Endothelial cell of umbilical vein (primary cell): ENCODE measurements at regions not wholly inside any gene's neighbourhood (a gene's known extent, or its start where the extent isn't known, plus 50 kb on each side); places are given as distances from the start of the nearest gene placed in this dataset.

Experiments used
- POLR2A ChIP-seq: IDR thresholded peaks from 2 replicates; pipeline ENCODE4 v1.6.1; 2012; ENCODE audit warnings: low read depth, mild to moderate bottlenecking, control low read depth, low read length
- TF ChIP-seq, protein P1 (sequence below), 2 donors: IDR thresholded peaks; 1 replicate in 1 of 2; 2 replicates in 1 of 2; pipeline ENCODE4 v1.5.1; 2011; ENCODE audit warnings: low read length in 2 of 2, mild to moderate bottlenecking in 2 of 2, moderate library complexity in 2 of 2, control low read depth in 1 of 2, inconsistent platforms in 1 of 2, low read depth in 1 of 2; ENCODE audit not compliant: insufficient read depth in 1 of 2; ENCODE audit errors: extremely low read depth in 1 of 2

DNA sequence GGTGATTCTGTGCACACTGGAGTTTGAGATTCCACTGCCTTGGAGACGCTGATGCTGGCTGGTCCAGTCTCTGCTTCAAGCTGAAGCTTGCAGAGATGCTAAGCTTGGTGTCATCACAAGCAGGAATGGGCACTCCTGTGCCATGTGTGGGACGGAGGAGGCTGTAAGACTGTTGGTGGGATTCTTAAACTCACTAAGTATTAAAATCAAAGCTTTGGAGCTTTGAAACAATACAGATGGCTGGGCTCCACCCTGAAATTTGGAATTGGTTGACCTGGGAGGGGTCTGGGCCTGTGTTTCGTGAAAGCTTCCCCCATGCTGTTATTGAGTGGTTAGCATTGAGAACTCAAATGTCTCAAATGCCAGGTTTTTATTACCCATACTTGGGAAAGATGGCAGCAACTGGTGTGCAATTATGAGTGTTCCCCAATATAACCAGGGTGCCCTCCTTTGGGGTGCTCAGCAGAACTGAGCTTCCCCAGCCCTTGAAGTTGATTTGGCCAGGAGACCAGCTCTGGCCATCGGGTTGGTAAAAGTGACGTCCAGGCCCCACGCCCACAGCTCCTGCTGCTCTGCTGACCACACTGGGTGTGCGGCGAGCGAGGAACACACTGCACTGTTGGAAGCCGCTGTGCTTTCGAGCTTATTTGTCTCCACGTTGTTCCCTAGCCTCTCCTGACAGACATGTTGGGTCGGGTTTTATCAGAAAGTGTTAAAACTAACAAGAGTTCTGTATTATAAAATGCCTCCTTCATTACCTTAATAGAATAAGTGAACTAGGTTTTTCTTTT lies 377.7 kb downstream of the GLRX3 start:
- TF ChIP-seq, protein P1, sequence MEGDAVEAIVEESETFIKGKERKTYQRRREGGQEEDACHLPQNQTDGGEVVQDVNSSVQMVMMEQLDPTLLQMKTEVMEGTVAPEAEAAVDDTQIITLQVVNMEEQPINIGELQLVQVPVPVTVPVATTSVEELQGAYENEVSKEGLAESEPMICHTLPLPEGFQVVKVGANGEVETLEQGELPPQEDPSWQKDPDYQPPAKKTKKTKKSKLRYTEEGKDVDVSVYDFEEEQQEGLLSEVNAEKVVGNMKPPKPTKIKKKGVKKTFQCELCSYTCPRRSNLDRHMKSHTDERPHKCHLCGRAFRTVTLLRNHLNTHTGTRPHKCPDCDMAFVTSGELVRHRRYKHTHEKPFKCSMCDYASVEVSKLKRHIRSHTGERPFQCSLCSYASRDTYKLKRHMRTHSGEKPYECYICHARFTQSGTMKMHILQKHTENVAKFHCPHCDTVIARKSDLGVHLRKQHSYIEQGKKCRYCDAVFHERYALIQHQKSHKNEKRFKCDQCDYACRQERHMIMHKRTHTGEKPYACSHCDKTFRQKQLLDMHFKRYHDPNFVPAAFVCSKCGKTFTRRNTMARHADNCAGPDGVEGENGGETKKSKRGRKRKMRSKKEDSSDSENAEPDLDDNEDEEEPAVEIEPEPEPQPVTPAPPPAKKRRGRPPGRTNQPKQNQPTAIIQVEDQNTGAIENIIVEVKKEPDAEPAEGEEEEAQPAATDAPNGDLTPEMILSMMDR (IDR thresholded peaks at IDR 0.05; ENCODE audit: extremely low read depth in 1 of 2, insufficient read depth in 1 of 2, low read depth in 1 of 2, low read length in 2 of 2): no peak
- TF ChIP-seq POLR2A: no peak
